ENCODE measurements at regions not wholly inside any gene's neighbourhood (a gene's known extent, or its start where the extent isn't known, plus 50 kb on each side); places are given as distances from the start of the nearest gene placed in this dataset.
"Not testable (repeated sequence)": the region's sequence is repeated elsewhere in the genome, so short reads cannot be mapped to it uniquely, and the experiment has no call there.

DNA sequence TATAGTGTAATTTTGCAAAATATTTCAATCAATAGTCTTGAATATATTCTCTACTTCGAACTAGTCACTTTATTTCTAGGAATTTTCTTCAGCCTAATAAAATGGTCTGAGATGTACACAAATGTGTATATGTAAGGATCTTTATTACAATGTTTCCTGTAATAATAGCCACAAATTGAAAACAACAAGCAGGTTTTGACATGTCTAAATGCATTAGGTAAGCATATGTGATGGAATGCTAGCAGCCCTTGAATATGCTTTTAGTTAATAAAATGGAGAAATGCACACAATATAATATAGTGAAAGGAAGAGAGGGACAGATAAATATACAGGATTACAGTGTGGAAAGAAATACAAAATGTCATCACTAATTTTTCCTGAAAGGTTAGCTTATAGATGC lies 196.5 kb upstream of the IRX5 start:
- H3K27me3 ChIP-seq (ENCODE audit: control insufficient read depth, insufficient read depth, low read length), result no peaks in the 10 kb centered on the region
- H3K9me3 ChIP-seq (ENCODE audit: control insufficient read depth, insufficient read depth, low read depth, low read length), result no peaks in the 10 kb centered on the region
- no peak overlapping the region for H3K4me3 ChIP-seq (ENCODE audit: low read depth in 2 of 2, low read length in 2 of 2)
- TF ChIP-seq, protein P1, sequence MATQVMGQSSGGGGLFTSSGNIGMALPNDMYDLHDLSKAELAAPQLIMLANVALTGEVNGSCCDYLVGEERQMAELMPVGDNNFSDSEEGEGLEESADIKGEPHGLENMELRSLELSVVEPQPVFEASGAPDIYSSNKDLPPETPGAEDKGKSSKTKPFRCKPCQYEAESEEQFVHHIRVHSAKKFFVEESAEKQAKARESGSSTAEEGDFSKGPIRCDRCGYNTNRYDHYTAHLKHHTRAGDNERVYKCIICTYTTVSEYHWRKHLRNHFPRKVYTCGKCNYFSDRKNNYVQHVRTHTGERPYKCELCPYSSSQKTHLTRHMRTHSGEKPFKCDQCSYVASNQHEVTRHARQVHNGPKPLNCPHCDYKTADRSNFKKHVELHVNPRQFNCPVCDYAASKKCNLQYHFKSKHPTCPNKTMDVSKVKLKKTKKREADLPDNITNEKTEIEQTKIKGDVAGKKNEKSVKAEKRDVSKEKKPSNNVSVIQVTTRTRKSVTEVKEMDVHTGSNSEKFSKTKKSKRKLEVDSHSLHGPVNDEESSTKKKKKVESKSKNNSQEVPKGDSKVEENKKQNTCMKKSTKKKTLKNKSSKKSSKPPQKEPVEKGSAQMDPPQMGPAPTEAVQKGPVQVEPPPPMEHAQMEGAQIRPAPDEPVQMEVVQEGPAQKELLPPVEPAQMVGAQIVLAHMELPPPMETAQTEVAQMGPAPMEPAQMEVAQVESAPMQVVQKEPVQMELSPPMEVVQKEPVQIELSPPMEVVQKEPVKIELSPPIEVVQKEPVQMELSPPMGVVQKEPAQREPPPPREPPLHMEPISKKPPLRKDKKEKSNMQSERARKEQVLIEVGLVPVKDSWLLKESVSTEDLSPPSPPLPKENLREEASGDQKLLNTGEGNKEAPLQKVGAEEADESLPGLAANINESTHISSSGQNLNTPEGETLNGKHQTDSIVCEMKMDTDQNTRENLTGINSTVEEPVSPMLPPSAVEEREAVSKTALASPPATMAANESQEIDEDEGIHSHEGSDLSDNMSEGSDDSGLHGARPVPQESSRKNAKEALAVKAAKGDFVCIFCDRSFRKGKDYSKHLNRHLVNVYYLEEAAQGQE (IDR thresholded peaks at IDR 0.05; ENCODE audit: insufficient read depth in 1 of 2, low read depth in 2 of 2, low read length in 1 of 2), result no peak
- TF ChIP-seq TCF7L2 (IDR thresholded peaks at IDR 0.05; ENCODE audit: low read depth, low read length) (no peak), SIN3A (IDR thresholded peaks at IDR 0.05; ENCODE audit: borderline replicate concordance, insufficient read depth, low read depth, low read length) (no peak), POLR2AphosphoS5 (IDR thresholded peaks at IDR 0.05; ENCODE audit: low read depth, low read length) (no peak)
- TF ChIP-seq, protein P2, sequence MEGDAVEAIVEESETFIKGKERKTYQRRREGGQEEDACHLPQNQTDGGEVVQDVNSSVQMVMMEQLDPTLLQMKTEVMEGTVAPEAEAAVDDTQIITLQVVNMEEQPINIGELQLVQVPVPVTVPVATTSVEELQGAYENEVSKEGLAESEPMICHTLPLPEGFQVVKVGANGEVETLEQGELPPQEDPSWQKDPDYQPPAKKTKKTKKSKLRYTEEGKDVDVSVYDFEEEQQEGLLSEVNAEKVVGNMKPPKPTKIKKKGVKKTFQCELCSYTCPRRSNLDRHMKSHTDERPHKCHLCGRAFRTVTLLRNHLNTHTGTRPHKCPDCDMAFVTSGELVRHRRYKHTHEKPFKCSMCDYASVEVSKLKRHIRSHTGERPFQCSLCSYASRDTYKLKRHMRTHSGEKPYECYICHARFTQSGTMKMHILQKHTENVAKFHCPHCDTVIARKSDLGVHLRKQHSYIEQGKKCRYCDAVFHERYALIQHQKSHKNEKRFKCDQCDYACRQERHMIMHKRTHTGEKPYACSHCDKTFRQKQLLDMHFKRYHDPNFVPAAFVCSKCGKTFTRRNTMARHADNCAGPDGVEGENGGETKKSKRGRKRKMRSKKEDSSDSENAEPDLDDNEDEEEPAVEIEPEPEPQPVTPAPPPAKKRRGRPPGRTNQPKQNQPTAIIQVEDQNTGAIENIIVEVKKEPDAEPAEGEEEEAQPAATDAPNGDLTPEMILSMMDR (IDR thresholded peaks at IDR 0.05), result no peak
- ChIA-PET CTCF (no interaction called here), POLR2A (no interaction called here)
- ATAC-seq (no peak), DNase-seq (ENCODE audit: low read depth, low spot score) (no peak)
- H3K27ac ChIP-seq (ENCODE audit: low read length), result no peak overlapping the region
- H3K4me1 ChIP-seq (ENCODE audit: control insufficient read depth, insufficient read depth, low read length), result no peaks in the 10 kb centered on the region
- H3K36me3 ChIP-seq (ENCODE audit: control insufficient read depth, insufficient read depth, low read length), result no peaks in the 10 kb centered on the region
- no TSS peak for BruUV-seq (replicated peaks)
- intact Hi-C loops (cut with micrococcal nuclease; ENCODE audit: unreplicated experiment) (no loop called here), in situ Hi-C loops (cut with HindIII; ENCODE audit: low pct_unique_long_range_greater_than_20kb, low sequenced_read_pairs) (no loop called here)

DNA sequence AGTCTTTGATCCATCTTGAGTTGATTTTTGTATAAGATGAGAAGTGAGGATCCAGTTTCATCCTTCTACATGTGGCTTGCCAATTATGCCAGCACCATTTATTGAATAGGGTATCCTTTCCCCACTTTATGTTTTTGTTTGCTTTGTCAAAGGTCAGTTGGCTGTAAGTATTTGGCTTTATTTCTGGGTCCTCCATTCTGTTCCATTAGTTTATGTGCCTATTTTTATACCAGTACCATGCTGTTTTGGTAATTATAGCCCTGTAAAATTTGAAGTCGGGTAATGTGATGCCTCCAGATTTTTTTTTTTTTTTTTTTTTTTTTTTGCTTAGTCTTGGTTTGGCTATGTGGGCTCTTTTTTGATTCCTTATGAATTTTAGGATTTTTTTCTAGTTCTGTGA lies 203.0 kb upstream of the IRX5 start:
- BruUV-seq (replicated peaks); H3K27me3 ChIP-seq (ENCODE audit: control insufficient read depth, insufficient read depth, low read length); CTCF ChIA-PET; H3K36me3 ChIP-seq (ENCODE audit: control insufficient read depth, insufficient read depth, low read length); H3K9me3 ChIP-seq (ENCODE audit: control insufficient read depth, insufficient read depth, low read depth, low read length); POLR2A ChIA-PET; in situ Hi-C loops (cut with HindIII; ENCODE audit: low pct_unique_long_range_greater_than_20kb, low sequenced_read_pairs); DNase-seq (ENCODE audit: low read depth, low spot score); intact Hi-C loops (cut with micrococcal nuclease; ENCODE audit: unreplicated experiment); H3K27ac ChIP-seq (ENCODE audit: low read length); H3K4me1 ChIP-seq (ENCODE audit: control insufficient read depth, insufficient read depth, low read length); ATAC-seq; H3K4me3 ChIP-seq (ENCODE audit: low read depth in 2 of 2, low read length in 2 of 2): not testable (repeated sequence)

DNA sequence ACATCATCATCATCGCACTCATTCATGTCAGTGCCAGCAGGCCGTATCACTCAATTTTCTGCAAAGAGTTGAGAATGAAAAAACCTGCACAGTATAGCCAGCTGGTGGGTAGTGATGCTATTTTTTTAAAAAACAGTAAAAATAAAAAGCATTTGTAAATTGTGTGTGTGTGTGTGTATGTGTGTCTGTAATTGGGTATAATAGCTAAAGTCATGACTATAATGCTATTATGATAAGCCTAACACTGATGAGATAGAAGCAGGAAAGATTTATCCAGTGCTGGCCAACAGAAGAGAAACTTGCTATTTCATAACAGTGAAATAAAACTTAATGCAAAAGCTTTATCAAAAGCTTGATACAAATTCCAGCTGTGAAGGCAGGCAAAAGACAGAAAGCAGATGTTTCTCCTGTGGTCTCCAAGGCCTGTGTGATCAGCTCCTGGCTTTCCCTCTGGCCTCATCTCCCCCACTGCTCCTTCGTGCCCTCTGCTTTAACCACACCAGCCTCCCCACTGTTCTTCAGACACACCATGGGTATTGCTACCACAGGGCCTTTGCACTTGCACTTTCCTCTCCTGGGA lies 206.2 kb upstream of the IRX5 start:
- DNase-seq (ENCODE audit: low read depth, low spot score) (no peak), ATAC-seq (no peak)
- Histone ChIP-seq H3K4me3 (ENCODE audit: low read depth in 2 of 2, low read length in 2 of 2) (no peak overlapping the region), H3K9me3 (ENCODE audit: control insufficient read depth, insufficient read depth, low read depth, low read length) (no peaks in the 10 kb centered on the region), H3K36me3 (ENCODE audit: control insufficient read depth, insufficient read depth, low read length) (no peaks in the 10 kb centered on the region), H3K4me1 (ENCODE audit: control insufficient read depth, insufficient read depth, low read length) (no peaks in the 10 kb centered on the region), H3K27me3 (ENCODE audit: control insufficient read depth, insufficient read depth, low read length) (no peaks in the 10 kb centered on the region; the same call in 1 of the 2 replicates), H3K27ac (ENCODE audit: low read length) (no peak overlapping the region)
- POLR2A ChIA-PET, result no interaction called here
- TF ChIP-seq TCF7L2 (IDR thresholded peaks at IDR 0.05; ENCODE audit: low read depth, low read length), result no peak
- TF ChIP-seq, protein P1 (IDR thresholded peaks at IDR 0.05; ENCODE audit: insufficient read depth in 1 of 2, low read depth in 2 of 2, low read length in 1 of 2), result no peak
- TF ChIP-seq SIN3A (IDR thresholded peaks at IDR 0.05; ENCODE audit: borderline replicate concordance, insufficient read depth, low read depth, low read length), result no peak
- TF ChIP-seq, protein P2 (IDR thresholded peaks at IDR 0.05), result no peak
- no peak for TF ChIP-seq POLR2AphosphoS5 (IDR thresholded peaks at IDR 0.05; ENCODE audit: low read depth, low read length)
- BruUV-seq (replicated peaks), result no TSS peak
- CTCF ChIA-PET, result no interaction called here
- intact Hi-C loops (cut with micrococcal nuclease; ENCODE audit: unreplicated experiment), result no loop called here
- in situ Hi-C loops (cut with HindIII; ENCODE audit: low pct_unique_long_range_greater_than_20kb, low sequenced_read_pairs), result no loop called here
